ENCODE measurements at regions not wholly inside any gene's neighbourhood (a gene's known extent, or its start where the extent isn't known, plus 50 kb on each side); places are given as distances from the start of the nearest gene placed in this dataset.

GRCh38 chr13:44024167-44024845 is 144.6 kb downstream of the LACC1 start:
- H3K4me1 Mint-ChIP-seq, result no peaks in the 10 kb centered on the region
- H3K9me3 Mint-ChIP-seq, result no peaks in the 10 kb centered on the region
- H3K27ac Mint-ChIP-seq, result no peak overlapping the region
- DNase-seq, result no peak
- no peaks in the 10 kb centered on the region for H3K36me3 Mint-ChIP-seq (ENCODE audit: low read depth)
- no peak overlapping the region for H3K4me3 Mint-ChIP-seq
- H3K27me3 Mint-ChIP-seq (ENCODE audit: low read depth, poor library complexity), result peaks cover 5% of the 10 kb centered on the region
- no peak for TF ChIP-seq CTCF (IDR thresholded peaks at IDR 0.05)

- no peak for DNase-seq
- H3K36me3 Mint-ChIP-seq (ENCODE audit: low read depth), result no peaks in the 10 kb centered on the region
- H3K27me3 Mint-ChIP-seq (ENCODE audit: low read depth, poor library complexity), result peaks cover 7% of the 10 kb centered on the region
- no peaks in the 10 kb centered on the region for H3K4me1 Mint-ChIP-seq
- H3K27ac Mint-ChIP-seq, result no peak overlapping the region
- no peak for TF ChIP-seq CTCF (IDR thresholded peaks at IDR 0.05)
- H3K9me3 Mint-ChIP-seq, result no peaks in the 10 kb centered on the region
- H3K4me3 Mint-ChIP-seq, result no peak overlapping the region
These were observed 145.1 kb downstream of the LACC1 start for GRCh38 chr13:44024846-44025195.

- no peak for DNase-seq
- Mint-ChIP-seq H3K36me3 (ENCODE audit: low read depth) (no peaks in the 10 kb centered on the region), H3K4me1 (no peaks in the 10 kb centered on the region), H3K4me3 (no peak overlapping the region), H3K27me3 (ENCODE audit: low read depth, poor library complexity) (peaks cover 9% of the 10 kb centered on the region), H3K27ac (no peak overlapping the region), H3K9me3 (no peaks in the 10 kb centered on the region)
- no peak for TF ChIP-seq CTCF (IDR thresholded peaks at IDR 0.05)
These were observed 146.5 kb downstream of the LACC1 start for GRCh38 chr13:44026194-44026593.

- H3K4me3 Mint-ChIP-seq, result no peak overlapping the region
- no peak overlapping the region for H3K27ac Mint-ChIP-seq
- no peak for DNase-seq
- H3K27me3 Mint-ChIP-seq (ENCODE audit: low read depth, poor library complexity), result peaks cover 4% of the 10 kb centered on the region
- H3K9me3 Mint-ChIP-seq, result no peaks in the 10 kb centered on the region
- TF ChIP-seq CTCF (IDR thresholded peaks at IDR 0.05), result no peak
- peaks cover 4% of the 10 kb centered on the region for H3K4me1 Mint-ChIP-seq
- no peaks in the 10 kb centered on the region for H3K36me3 Mint-ChIP-seq (ENCODE audit: low read depth)
These were observed 149.0 kb downstream of the LACC1 start for GRCh38 chr13:44028734-44029133.

- peaks cover 2% of the 10 kb centered on the region for H3K36me3 Mint-ChIP-seq (ENCODE audit: low read depth)
- H3K27me3 Mint-ChIP-seq (ENCODE audit: low read depth, poor library complexity), result peaks cover 4% of the 10 kb centered on the region
- H3K4me3 Mint-ChIP-seq, result no peak overlapping the region
- H3K27ac Mint-ChIP-seq, result peak overlapping the region; percentile 39
- no peak for DNase-seq
- H3K4me1 Mint-ChIP-seq, result peaks cover 4% of the 10 kb centered on the region
- no peak for TF ChIP-seq CTCF (IDR thresholded peaks at IDR 0.05)
- peaks cover 4% of the 10 kb centered on the region for H3K9me3 Mint-ChIP-seq
These were observed 150.9 kb downstream of the LACC1 start for GRCh38 chr13:44030615-44031014.

- no peak for DNase-seq
- peaks cover 9% of the 10 kb centered on the region for H3K9me3 Mint-ChIP-seq
- H3K27ac Mint-ChIP-seq, result no peak overlapping the region
- H3K27me3 Mint-ChIP-seq (ENCODE audit: low read depth, poor library complexity), result peaks cover 4% of the 10 kb centered on the region
- H3K4me3 Mint-ChIP-seq, result no peak overlapping the region
- TF ChIP-seq CTCF (IDR thresholded peaks at IDR 0.05), result no peak
- H3K36me3 Mint-ChIP-seq (ENCODE audit: low read depth), result peaks cover 4% of the 10 kb centered on the region
- peaks cover 4% of the 10 kb centered on the region for H3K4me1 Mint-ChIP-seq
These were observed 151.9 kb downstream of the LACC1 start for GRCh38 chr13:44031555-44031954.
